Breast epithelium (tissue), 3 donors: ENCODE measurements at regions not wholly inside any gene's neighbourhood (a gene's known extent, or its start where the extent isn't known, plus 50 kb on each side); places are given as distances from the start of the nearest gene placed in this dataset.

Experiments
- POLR2AphosphoS5 ChIP-seq, 3 donors: sonication (generic); formaldehyde crosslinking; IDR thresholded peaks; one replicate each; pipeline ENCODE4 v1.6.1; 2017; ENCODE audit warnings: antibody characterized with exemption in 3 of 3
- TF ChIP-seq, protein P1 (sequence below), 3 donors: fragments of 450-650 bp; IDR thresholded peaks; one replicate each; pipeline ENCODE4 v1.5.1; 2016 to 2017; ENCODE audit warnings: antibody characterized with exemption in 3 of 3, mild to moderate bottlenecking in 3 of 3, moderate library complexity in 3 of 3

DNA sequence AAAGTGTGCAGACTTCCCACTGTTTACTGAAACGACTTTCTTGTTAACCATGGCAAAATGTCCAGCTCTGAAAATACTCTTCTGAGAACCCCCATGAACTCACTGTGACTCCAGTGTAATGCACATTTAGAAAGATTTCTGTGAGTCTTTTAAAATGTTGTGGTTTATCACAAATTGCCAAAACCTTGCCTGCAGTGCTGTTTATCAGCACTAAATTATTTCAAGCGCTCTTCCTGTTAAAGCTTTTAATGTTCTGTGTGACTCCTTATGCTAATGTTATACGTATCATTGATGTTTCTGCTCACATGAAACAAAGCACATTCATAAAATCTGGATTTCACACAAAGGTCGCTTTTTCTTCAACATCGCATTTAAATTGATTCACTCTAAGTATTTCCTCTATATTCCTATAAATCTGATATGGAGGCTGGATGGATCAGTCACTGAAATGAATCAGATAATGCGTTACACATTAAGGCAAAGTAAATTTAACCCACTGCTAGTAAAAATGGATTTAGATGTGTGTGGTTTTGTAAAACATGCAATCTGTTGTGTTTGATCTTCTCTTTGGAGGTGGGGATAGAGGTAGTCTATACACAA lies 521.2 kb downstream of the NYAP2 start:
- no peak for TF ChIP-seq POLR2AphosphoS5 (IDR thresholded peaks at IDR 0.05)
- TF ChIP-seq, protein P1, sequence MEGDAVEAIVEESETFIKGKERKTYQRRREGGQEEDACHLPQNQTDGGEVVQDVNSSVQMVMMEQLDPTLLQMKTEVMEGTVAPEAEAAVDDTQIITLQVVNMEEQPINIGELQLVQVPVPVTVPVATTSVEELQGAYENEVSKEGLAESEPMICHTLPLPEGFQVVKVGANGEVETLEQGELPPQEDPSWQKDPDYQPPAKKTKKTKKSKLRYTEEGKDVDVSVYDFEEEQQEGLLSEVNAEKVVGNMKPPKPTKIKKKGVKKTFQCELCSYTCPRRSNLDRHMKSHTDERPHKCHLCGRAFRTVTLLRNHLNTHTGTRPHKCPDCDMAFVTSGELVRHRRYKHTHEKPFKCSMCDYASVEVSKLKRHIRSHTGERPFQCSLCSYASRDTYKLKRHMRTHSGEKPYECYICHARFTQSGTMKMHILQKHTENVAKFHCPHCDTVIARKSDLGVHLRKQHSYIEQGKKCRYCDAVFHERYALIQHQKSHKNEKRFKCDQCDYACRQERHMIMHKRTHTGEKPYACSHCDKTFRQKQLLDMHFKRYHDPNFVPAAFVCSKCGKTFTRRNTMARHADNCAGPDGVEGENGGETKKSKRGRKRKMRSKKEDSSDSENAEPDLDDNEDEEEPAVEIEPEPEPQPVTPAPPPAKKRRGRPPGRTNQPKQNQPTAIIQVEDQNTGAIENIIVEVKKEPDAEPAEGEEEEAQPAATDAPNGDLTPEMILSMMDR (IDR thresholded peaks at IDR 0.05): no peak
